ENCODE measurements at regions not wholly inside any gene's neighbourhood (a gene's known extent, or its start where the extent isn't known, plus 50 kb on each side); places are given as distances from the start of the nearest gene placed in this dataset.

GRCh38 chr15:98226149-98226548, 265.6 kb downstream of the ARRDC4 start:
- no peak for DNase-seq (ENCODE audit: low read depth)
- no peak for TF ChIP-seq MAX (IDR thresholded peaks at IDR 0.05; ENCODE audit: low read depth, low read length)
- TF ChIP-seq MYC (IDR thresholded peaks at IDR 0.05; ENCODE audit: low read depth, low read length), result no peak
- TF ChIP-seq CTCF (IDR thresholded peaks at IDR 0.05; ENCODE audit: low read depth, low read length), result no peak
- TF ChIP-seq POLR2A (IDR thresholded peaks at IDR 0.05; ENCODE audit: extremely low read depth, insufficient read length), result no peak
- no peak overlapping the region for H3K4me3 ChIP-seq (ENCODE audit: low read depth, low read length)

- TF ChIP-seq POLR2A (IDR thresholded peaks at IDR 0.05; ENCODE audit: extremely low read depth, insufficient read length) (no peak), MYC (IDR thresholded peaks at IDR 0.05; ENCODE audit: low read depth, low read length) (no peak), CTCF (IDR thresholded peaks at IDR 0.05; ENCODE audit: low read depth, low read length) (no peak), MAX (IDR thresholded peaks at IDR 0.05; ENCODE audit: low read depth, low read length) (no peak)
- no peak for DNase-seq (ENCODE audit: low read depth)
- no peak overlapping the region for H3K4me3 ChIP-seq (ENCODE audit: low read depth, low read length)
Measured at GRCh38 chr15:98226578-98226977, 266.1 kb downstream of the ARRDC4 start.

GRCh38 chr15:98228846-98229245, 268.3 kb downstream of the ARRDC4 start:
- H3K4me3 ChIP-seq (ENCODE audit: low read depth, low read length), result no peak overlapping the region
- no peak for DNase-seq (ENCODE audit: low read depth)
- TF ChIP-seq MAX (IDR thresholded peaks at IDR 0.05; ENCODE audit: low read depth, low read length), result no peak
- no peak for TF ChIP-seq CTCF (IDR thresholded peaks at IDR 0.05; ENCODE audit: low read depth, low read length)
- TF ChIP-seq POLR2A (IDR thresholded peaks at IDR 0.05; ENCODE audit: extremely low read depth, insufficient read length), result no peak
- TF ChIP-seq MYC (IDR thresholded peaks at IDR 0.05; ENCODE audit: low read depth, low read length), result no peak

- no peak for TF ChIP-seq CTCF (IDR thresholded peaks at IDR 0.05; ENCODE audit: low read depth, low read length)
- no peak for TF ChIP-seq MYC (IDR thresholded peaks at IDR 0.05; ENCODE audit: low read depth, low read length)
- no peak for TF ChIP-seq POLR2A (IDR thresholded peaks at IDR 0.05; ENCODE audit: extremely low read depth, insufficient read length)
- no peak for TF ChIP-seq MAX (IDR thresholded peaks at IDR 0.05; ENCODE audit: low read depth, low read length)
- H3K4me3 ChIP-seq (ENCODE audit: low read depth, low read length), result no peak overlapping the region
- DNase-seq (ENCODE audit: low read depth), result no peak
Measured at GRCh38 chr15:98230975-98231374, 270.5 kb downstream of the ARRDC4 start.

GRCh38 chr15:98231696-98232440, 271.4 kb downstream of the ARRDC4 start:
- no peak overlapping the region for H3K4me3 ChIP-seq (ENCODE audit: low read depth, low read length)
- TF ChIP-seq POLR2A (IDR thresholded peaks at IDR 0.05; ENCODE audit: extremely low read depth, insufficient read length) (no peak), CTCF (IDR thresholded peaks at IDR 0.05; ENCODE audit: low read depth, low read length) (no peak), MYC (IDR thresholded peaks at IDR 0.05; ENCODE audit: low read depth, low read length) (no peak), MAX (IDR thresholded peaks at IDR 0.05; ENCODE audit: low read depth, low read length) (no peak)
- DNase-seq (ENCODE audit: low read depth), result no peak

Measured in NB4 (cell line).